HL-60 (cell line): ENCODE measurements at regions not wholly inside any gene's neighbourhood (a gene's known extent, or its start where the extent isn't known, plus 50 kb on each side); places are given as distances from the start of the nearest gene placed in this dataset.

Source experiments
- DNase-seq, 2 experiments: peaks; one replicate each; pipeline ENCODE4 v3.0.0-alpha.2; 2010 to 2020; ENCODE audit warnings: low read depth in 1 of 2, low spot score in 1 of 2
- H3K27ac ChIP-seq: fragments of 250-450 bp; sonication (Bioruptor Pico); replicated peaks from 2 replicates; pipeline ENCODE4 v1.5.1; 2020; ENCODE audit warnings: mild to moderate bottlenecking, moderate library complexity
- H3K27me3 ChIP-seq: fragments of 250-450 bp; sonication (Bioruptor Pico); 2 replicates; pipeline ENCODE4 v1.5.1; 2021; ENCODE audit warnings: mild to moderate bottlenecking, moderate library complexity; ENCODE audit not compliant: insufficient read depth, poor library complexity, severe bottlenecking
- H3K4me3 ChIP-seq: replicated peaks from 2 replicates; pipeline ENCODE4 v1.5.1; 2011; ENCODE audit warnings: mild to moderate bottlenecking, control low read depth, low read length; ENCODE audit not compliant: insufficient read depth
- GABPA ChIP-seq: IDR thresholded peaks from 2 replicates; pipeline ENCODE4 v1.6.1; 2012; ENCODE audit warnings: low read depth
- POLR2AphosphoS5 ChIP-seq: IDR thresholded peaks from 2 replicates; pipeline ENCODE4 v1.6.1; 2012; ENCODE audit warnings: low read depth
- SPI1 ChIP-seq: IDR thresholded peaks from 2 replicates; pipeline ENCODE4 v1.6.1; 2012; ENCODE audit warnings: low read depth, mild to moderate bottlenecking, borderline replicate concordance
- TF ChIP-seq, protein P1 (sequence below): IDR thresholded peaks from 2 replicates; pipeline ENCODE4 v1.6.1; 2012; ENCODE audit warnings: low read depth; ENCODE audit not compliant: insufficient replicate concordance
- TF ChIP-seq, protein P2 (sequence below): IDR thresholded peaks from one replicate; pipeline ENCODE4 v1.5.1; 2011; ENCODE audit warnings: low read length, control low read depth, inconsistent platforms; ENCODE audit not compliant: insufficient read depth

DNA sequence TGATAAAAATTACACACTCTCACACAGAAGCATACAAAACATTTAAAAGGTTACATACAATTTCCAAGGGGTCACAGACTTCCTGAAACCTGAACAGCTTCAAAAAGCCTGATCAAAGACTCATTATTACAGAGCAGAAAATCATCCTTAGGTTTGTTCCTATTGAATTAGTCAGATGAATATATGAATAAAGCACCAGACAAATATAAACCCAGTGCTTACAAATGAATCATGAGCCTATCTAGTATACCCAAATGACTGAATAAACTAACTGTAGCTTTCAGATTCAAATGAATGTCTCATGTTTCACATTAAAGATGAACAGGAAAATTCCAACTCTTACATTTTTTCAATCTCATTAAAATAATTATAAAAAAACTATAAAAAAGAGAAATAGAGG lies 550.3 kb downstream of the SUCLG1 start:
- Histone ChIP-seq H3K27ac (no peak overlapping the region), H3K27me3 (no peaks in the 10 kb centered on the region), H3K4me3 (no peak overlapping the region)
- DNase-seq: no peak
- TF ChIP-seq, protein P1, sequence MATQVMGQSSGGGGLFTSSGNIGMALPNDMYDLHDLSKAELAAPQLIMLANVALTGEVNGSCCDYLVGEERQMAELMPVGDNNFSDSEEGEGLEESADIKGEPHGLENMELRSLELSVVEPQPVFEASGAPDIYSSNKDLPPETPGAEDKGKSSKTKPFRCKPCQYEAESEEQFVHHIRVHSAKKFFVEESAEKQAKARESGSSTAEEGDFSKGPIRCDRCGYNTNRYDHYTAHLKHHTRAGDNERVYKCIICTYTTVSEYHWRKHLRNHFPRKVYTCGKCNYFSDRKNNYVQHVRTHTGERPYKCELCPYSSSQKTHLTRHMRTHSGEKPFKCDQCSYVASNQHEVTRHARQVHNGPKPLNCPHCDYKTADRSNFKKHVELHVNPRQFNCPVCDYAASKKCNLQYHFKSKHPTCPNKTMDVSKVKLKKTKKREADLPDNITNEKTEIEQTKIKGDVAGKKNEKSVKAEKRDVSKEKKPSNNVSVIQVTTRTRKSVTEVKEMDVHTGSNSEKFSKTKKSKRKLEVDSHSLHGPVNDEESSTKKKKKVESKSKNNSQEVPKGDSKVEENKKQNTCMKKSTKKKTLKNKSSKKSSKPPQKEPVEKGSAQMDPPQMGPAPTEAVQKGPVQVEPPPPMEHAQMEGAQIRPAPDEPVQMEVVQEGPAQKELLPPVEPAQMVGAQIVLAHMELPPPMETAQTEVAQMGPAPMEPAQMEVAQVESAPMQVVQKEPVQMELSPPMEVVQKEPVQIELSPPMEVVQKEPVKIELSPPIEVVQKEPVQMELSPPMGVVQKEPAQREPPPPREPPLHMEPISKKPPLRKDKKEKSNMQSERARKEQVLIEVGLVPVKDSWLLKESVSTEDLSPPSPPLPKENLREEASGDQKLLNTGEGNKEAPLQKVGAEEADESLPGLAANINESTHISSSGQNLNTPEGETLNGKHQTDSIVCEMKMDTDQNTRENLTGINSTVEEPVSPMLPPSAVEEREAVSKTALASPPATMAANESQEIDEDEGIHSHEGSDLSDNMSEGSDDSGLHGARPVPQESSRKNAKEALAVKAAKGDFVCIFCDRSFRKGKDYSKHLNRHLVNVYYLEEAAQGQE: no peak
- TF ChIP-seq GABPA (no peak), SPI1 (no peak)

GRCh38 chr2:83901317-83901716 lies 557.8 kb downstream of the SUCLG1 start:
- no peak overlapping the region for H3K27ac ChIP-seq
- peaks cover 2% of the 10 kb centered on the region for H3K27me3 ChIP-seq
- TF ChIP-seq, protein P1: no peak
- TF ChIP-seq SPI1 (no peak), POLR2AphosphoS5 (no peak), GABPA (no peak)
- TF ChIP-seq, protein P2, sequence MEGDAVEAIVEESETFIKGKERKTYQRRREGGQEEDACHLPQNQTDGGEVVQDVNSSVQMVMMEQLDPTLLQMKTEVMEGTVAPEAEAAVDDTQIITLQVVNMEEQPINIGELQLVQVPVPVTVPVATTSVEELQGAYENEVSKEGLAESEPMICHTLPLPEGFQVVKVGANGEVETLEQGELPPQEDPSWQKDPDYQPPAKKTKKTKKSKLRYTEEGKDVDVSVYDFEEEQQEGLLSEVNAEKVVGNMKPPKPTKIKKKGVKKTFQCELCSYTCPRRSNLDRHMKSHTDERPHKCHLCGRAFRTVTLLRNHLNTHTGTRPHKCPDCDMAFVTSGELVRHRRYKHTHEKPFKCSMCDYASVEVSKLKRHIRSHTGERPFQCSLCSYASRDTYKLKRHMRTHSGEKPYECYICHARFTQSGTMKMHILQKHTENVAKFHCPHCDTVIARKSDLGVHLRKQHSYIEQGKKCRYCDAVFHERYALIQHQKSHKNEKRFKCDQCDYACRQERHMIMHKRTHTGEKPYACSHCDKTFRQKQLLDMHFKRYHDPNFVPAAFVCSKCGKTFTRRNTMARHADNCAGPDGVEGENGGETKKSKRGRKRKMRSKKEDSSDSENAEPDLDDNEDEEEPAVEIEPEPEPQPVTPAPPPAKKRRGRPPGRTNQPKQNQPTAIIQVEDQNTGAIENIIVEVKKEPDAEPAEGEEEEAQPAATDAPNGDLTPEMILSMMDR: no peak
- no peak for DNase-seq
- no peak overlapping the region for H3K4me3 ChIP-seq

- TF ChIP-seq, protein P2: no peak
- no peak for TF ChIP-seq SPI1
- no peak for TF ChIP-seq POLR2AphosphoS5
- no peak for TF ChIP-seq GABPA
- H3K27me3 ChIP-seq: peaks cover 2% of the 10 kb centered on the region
- H3K27ac ChIP-seq: no peak overlapping the region
- no peak for DNase-seq
- H3K4me3 ChIP-seq: no peak overlapping the region
Measured at GRCh38 chr2:83900862-83901261, 558.2 kb downstream of the SUCLG1 start.

DNA sequence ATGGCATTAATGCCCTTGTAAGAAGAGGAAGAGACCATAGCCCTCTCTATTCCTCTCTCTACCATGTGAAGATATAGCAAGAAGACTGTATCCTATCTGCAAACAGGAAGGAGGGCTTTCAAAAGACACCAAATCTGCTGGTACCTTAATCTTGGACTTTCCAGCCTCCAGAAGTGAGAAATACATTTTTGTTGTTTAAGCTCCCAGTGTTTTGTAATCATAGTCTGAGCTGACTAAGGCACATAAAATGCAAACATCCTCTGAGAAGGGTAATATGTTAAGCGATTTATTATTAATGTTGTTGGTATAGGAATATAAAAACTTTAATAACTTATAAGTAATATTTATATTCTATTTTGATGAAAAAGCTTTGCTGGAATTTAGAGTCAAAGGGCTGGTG lies 559.8 kb downstream of the SUCLG1 start:
- H3K4me3 ChIP-seq: no peak overlapping the region
- H3K27ac ChIP-seq: no peak overlapping the region
- no peak for DNase-seq
- H3K27me3 ChIP-seq: peaks cover 2% of the 10 kb centered on the region
- TF ChIP-seq, protein P2: no peak
- TF ChIP-seq, protein P1: no peak
- TF ChIP-seq SPI1 (no peak), POLR2AphosphoS5 (no peak), GABPA (no peak)
